T-helper 2 cell (primary cell): ENCODE measurements at regions not wholly inside any gene's neighbourhood (a gene's known extent, or its start where the extent isn't known, plus 50 kb on each side); places are given as distances from the start of the nearest gene placed in this dataset.
"Not testable (repeated sequence)": the region's sequence is repeated elsewhere in the genome, so short reads cannot be mapped to it uniquely, and the experiment has no call there.

ENCODE experiments used
- DNase-seq, 5 experiments: peaks; one replicate each; pipeline versions ENCODE4 v3.0.0 to v3.0.0-alpha.2; 2012 to 2022

GRCh38 chr1:188937965-188938551, 1539.6 kb downstream of the BRINP3 start:
- no peak for DNase-seq

GRCh38 chr1:188941986-188942385, 1535.7 kb downstream of the BRINP3 start:
- no peak for DNase-seq

- no peak for DNase-seq
Observed at GRCh38 chr1:188949701-188950100, 1528.0 kb downstream of the BRINP3 start.

- DNase-seq: no peak
Observed at GRCh38 chr1:188958461-188959115, 1519.1 kb downstream of the BRINP3 start.

GRCh38 chr1:188986745-188987417, 1490.8 kb downstream of the BRINP3 start:
- no peak for DNase-seq

- DNase-seq: no peak
Observed at GRCh38 chr1:188988589-188988988, 1489.1 kb downstream of the BRINP3 start.

- DNase-seq: no peak
Observed at GRCh38 chr1:188991221-188991930, 1486.3 kb downstream of the BRINP3 start.

- no peak for DNase-seq
Observed at GRCh38 chr1:189007824-189008223, 1469.8 kb downstream of the BRINP3 start.

- DNase-seq: no peak
Observed at GRCh38 chr1:189021577-189021976, 1456.1 kb downstream of the BRINP3 start.

GRCh38 chr1:189022015-189022414, 1455.6 kb downstream of the BRINP3 start:
- DNase-seq: no peak

- DNase-seq: no peak
Observed at GRCh38 chr1:189027512-189027911, 1450.2 kb downstream of the BRINP3 start.

GRCh38 chr1:189033169-189033568, 1444.5 kb downstream of the BRINP3 start:
- no peak for DNase-seq

GRCh38 chr1:189036628-189037027, 1441.0 kb downstream of the BRINP3 start:
- DNase-seq: no peak

GRCh38 chr1:189046127-189046526, 1431.5 kb downstream of the BRINP3 start:
- DNase-seq: no peak

GRCh38 chr1:189084811-189085210, 1392.9 kb downstream of the BRINP3 start:
- DNase-seq: no peak

- DNase-seq: no peak
Observed at GRCh38 chr1:189103956-189104355, 1373.7 kb downstream of the BRINP3 start.

GRCh38 chr1:189117072-189117770, 1360.4 kb downstream of the BRINP3 start:
- no peak for DNase-seq

- DNase-seq: no peak
Observed at GRCh38 chr1:189121941-189122340, 1355.7 kb downstream of the BRINP3 start.

GRCh38 chr1:189125694-189126093, 1352.0 kb downstream of the BRINP3 start:
- DNase-seq: no peak

- no peak for DNase-seq
Observed at GRCh38 chr1:189131576-189131975, 1346.1 kb downstream of the BRINP3 start.

GRCh38 chr1:189139748-189140147, 1337.9 kb downstream of the BRINP3 start:
- DNase-seq: not testable (repeated sequence)

GRCh38 chr1:189141056-189141455, 1336.6 kb downstream of the BRINP3 start:
- no peak for DNase-seq
